Suprapubic skin (tissue), 4 donors: ENCODE measurements at regions not wholly inside any gene's neighbourhood (a gene's known extent, or its start where the extent isn't known, plus 50 kb on each side); places are given as distances from the start of the nearest gene placed in this dataset.

Source experiments
- EP300 ChIP-seq: sonication (generic); formaldehyde crosslinking; IDR thresholded peaks from one replicate; pipeline ENCODE4 v1.6.1; 2017; ENCODE audit warnings: antibody characterized with exemption
- POLR2A ChIP-seq, 2 donors: fragments of 450-650 bp; IDR thresholded peaks; one replicate each; pipeline ENCODE4 v1.6.1; 2017; ENCODE audit warnings: antibody characterized with exemption in 2 of 2, mild to moderate bottlenecking in 2 of 2, moderate library complexity in 2 of 2
- POLR2AphosphoS5 ChIP-seq, 3 donors: sonication (generic); formaldehyde crosslinking; IDR thresholded peaks; one replicate each; pipeline ENCODE4 v1.6.1; 2017; ENCODE audit warnings: antibody characterized with exemption in 3 of 3
- TF ChIP-seq, protein P1 (sequence below), 2 donors: fragments of 200-600 bp in 1 of 2; fragments of 450-650 bp in 1 of 2; sonication (generic) in 1 of 2; IDR thresholded peaks; one replicate each; pipeline ENCODE4 v1.5.1; 2016 to 2019; ENCODE audit warnings: antibody characterized with exemption in 2 of 2, mild to moderate bottlenecking in 1 of 2, moderate library complexity in 1 of 2

DNA sequence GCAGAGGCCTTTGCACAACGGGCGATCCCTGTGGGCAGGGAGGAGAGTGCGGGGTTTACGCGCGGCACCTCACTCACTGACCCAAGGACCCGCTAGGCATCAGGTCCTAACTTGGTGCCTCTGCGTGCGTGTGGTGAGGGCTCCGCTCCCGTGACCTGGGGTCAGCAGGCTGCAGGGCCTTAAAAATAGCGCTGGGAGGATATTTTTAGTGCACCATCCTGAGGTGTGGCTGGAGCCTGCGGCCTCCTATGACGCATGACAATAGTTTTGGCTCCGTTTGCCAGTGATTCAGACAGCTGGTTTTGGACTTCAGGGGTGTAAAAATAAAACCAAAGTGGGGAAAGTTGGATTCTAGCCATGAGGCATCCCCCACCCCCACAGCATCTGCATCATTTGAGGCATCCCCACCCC, 139.0 kb downstream of the FAM43A start:
- TF ChIP-seq, protein P1, sequence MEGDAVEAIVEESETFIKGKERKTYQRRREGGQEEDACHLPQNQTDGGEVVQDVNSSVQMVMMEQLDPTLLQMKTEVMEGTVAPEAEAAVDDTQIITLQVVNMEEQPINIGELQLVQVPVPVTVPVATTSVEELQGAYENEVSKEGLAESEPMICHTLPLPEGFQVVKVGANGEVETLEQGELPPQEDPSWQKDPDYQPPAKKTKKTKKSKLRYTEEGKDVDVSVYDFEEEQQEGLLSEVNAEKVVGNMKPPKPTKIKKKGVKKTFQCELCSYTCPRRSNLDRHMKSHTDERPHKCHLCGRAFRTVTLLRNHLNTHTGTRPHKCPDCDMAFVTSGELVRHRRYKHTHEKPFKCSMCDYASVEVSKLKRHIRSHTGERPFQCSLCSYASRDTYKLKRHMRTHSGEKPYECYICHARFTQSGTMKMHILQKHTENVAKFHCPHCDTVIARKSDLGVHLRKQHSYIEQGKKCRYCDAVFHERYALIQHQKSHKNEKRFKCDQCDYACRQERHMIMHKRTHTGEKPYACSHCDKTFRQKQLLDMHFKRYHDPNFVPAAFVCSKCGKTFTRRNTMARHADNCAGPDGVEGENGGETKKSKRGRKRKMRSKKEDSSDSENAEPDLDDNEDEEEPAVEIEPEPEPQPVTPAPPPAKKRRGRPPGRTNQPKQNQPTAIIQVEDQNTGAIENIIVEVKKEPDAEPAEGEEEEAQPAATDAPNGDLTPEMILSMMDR (IDR thresholded peaks at IDR 0.05), result no peak
- no peak for TF ChIP-seq EP300
- TF ChIP-seq POLR2A (IDR thresholded peaks at IDR 0.05), result no peak
- no peak for TF ChIP-seq POLR2AphosphoS5 (IDR thresholded peaks at IDR 0.05)
